ENCODE measurements at regions not wholly inside any gene's neighbourhood (a gene's known extent, or its start where the extent isn't known, plus 50 kb on each side); places are given as distances from the start of the nearest gene placed in this dataset.

GRCh38 chr2:104678181-104678580 lies 175.7 kb upstream of the POU3F3 start (continued):
- no peak for TF ChIP-seq AHDC1 (CRISPR knock-in tag; IDR thresholded peaks at IDR 0.05; ENCODE audit: borderline replicate concordance)

GRCh38 chr2:104685591-104685990 lies 168.3 kb upstream of the POU3F3 start:
- Histone ChIP-seq H3K27me3 (ENCODE audit: control insufficient read depth in 1 of 2, insufficient read depth in 2 of 2, low read length in 2 of 2) (peaks cover 4 to 23% of the 10 kb centered on the region in 2 experiments; a peak in 3 of 5 replicates), H3K4me2 (ENCODE audit: low read depth, low read length) (no peak overlapping the region), H3K4me1 (ENCODE audit: insufficient read depth, low read length) (no peaks in the 10 kb centered on the region), H3K36me3 (replicated peaks in 1 of 2; ENCODE audit: control insufficient read depth in 1 of 2, insufficient read depth in 2 of 2, low read length in 2 of 2) (no peaks in the 10 kb centered on the region), H3K79me2 (ENCODE audit: insufficient read depth, low read length) (no peaks in the 10 kb centered on the region), H3K27ac (ENCODE audit: extremely low read length, insufficient read depth, low read length) (no peak overlapping the region), H4K20me1 (ENCODE audit: insufficient read depth, low read length) (no peaks in the 10 kb centered on the region), H3K9me3 (ENCODE audit: low read length) (no peaks in the 10 kb centered on the region), H3K4me3 (replicated peaks in 1 of 3; ENCODE audit: insufficient read depth in 1 of 3, low read depth in 2 of 3, low read length in 3 of 3) (no peak overlapping the region), H3K9ac (ENCODE audit: insufficient read depth, low read depth, low read length) (no peak overlapping the region), H2AFZ (ENCODE audit: low read length) (no peak overlapping the region)
- CTCF ChIA-PET (ENCODE audit: low intra/inter-chr PET ratio, low total read pairs): no interaction called here
- no peak for DNase-seq (ENCODE audit: low spot score)
- intact Hi-C loops (cut with micrococcal nuclease; ENCODE audit: unreplicated experiment) (no loop called here), in situ Hi-C loops (cut with HindIII; ENCODE audit: extremely low pct_ligation_motif_present, low pct_unique_long_range_greater_than_20kb) (no loop called here)
- FAIRE-seq: no peak
- no TSS peak for BruUV-seq (replicated peaks)
- POLR2A ChIA-PET: no interaction called here
- no peak for ATAC-seq
- 35% methylated on average over 4 of the region's 4 CpGs for WGBS (ENCODE audit: low lambda C conversion rate)
- TF ChIP-seq ZBTB10 (CRISPR knock-in tag; IDR thresholded peaks at IDR 0.05; ENCODE audit: borderline replicate concordance) (no peak), HINFP (CRISPR knock-in tag; IDR thresholded peaks at IDR 0.05; ENCODE audit: low read depth) (no peak), ZNF33B (CRISPR knock-in tag; IDR thresholded peaks at IDR 0.05) (no peak), KAT7 (CRISPR knock-in tag; IDR thresholded peaks at IDR 0.05; ENCODE audit: borderline replicate concordance) (no peak), KMT2B (CRISPR knock-in tag; IDR thresholded peaks at IDR 0.05) (no peak), LRRFIP1 (CRISPR knock-in tag; conservative IDR thresholded peaks at IDR 0.05) (no peak), MAFK (conservative IDR thresholded peaks at IDR 0.05 in 1 of 2, IDR thresholded peaks at IDR 0.05 in 1 of 2; ENCODE audit: low read length in 2 of 2) (no peak), ZNF326 (CRISPR knock-in tag; IDR thresholded peaks at IDR 0.05; ENCODE audit: borderline replicate concordance) (no peak)

Data from HepG2 (cell line).